ENCODE measurements at regions not wholly inside any gene's neighbourhood (a gene's known extent, or its start where the extent isn't known, plus 50 kb on each side); places are given as distances from the start of the nearest gene placed in this dataset.

DNA sequence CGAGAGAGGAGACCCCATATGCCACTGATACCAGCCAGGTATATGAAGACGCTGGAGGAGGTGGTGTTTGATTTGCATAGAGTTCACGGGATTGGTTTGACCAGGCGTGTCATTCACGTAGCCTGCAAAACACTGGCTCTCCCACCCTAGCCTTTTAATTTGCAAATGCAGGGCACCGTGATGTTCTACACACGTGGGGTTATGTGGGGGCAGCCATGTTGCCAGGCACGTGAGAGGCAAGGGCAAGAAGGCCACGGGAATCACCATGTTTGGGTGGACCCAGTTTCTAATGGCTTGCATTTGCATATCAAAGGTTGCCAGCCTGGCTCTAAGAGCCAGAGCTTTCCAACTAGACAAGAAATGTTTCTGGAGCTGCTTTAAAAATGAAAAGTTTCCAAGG, 117.2 kb upstream of the LYZL1 start:
- H3K9me3 Mint-ChIP-seq = peaks cover 3% of the 10 kb centered on the region

DNA sequence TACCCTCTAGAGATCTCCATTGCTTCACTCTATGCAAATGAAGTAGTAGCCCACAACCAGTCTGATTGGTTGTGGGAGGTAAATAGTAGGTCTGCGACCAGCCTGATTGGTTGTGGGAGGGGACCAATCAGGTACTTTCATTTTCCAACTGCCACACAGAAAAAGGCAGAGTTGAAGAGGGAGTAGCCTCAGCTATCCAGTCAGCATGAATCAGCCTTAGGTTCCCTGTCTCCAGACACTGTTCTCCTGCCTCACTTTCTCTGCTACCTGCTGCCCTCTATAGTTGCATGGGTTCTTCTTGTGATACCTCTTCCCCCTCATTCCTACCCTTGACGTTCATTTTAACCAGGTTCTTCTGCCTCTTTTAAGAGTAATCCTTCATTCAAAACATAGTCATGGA, 114.5 kb upstream of the LYZL1 start:
- no peaks in the 10 kb centered on the region for H3K4me1 Mint-ChIP-seq (ENCODE audit: low read depth)
- no peak overlapping the region for H3K4me3 Mint-ChIP-seq
- H3K9me3 Mint-ChIP-seq = peaks cover 3% of the 10 kb centered on the region
- no peaks in the 10 kb centered on the region for H3K27me3 Mint-ChIP-seq (ENCODE audit: low read depth)
- H3K36me3 Mint-ChIP-seq (ENCODE audit: low read depth) = no peaks in the 10 kb centered on the region
- DNase-seq (ENCODE audit: low spot score) = no peak
- no peak overlapping the region for H3K27ac Mint-ChIP-seq

More for the DNA sequence above, 117.2 kb upstream of the LYZL1 start:
- H3K4me1 Mint-ChIP-seq (ENCODE audit: low read depth) = no peaks in the 10 kb centered on the region
- DNase-seq (ENCODE audit: low spot score) = no peak
- no peak overlapping the region for H3K27ac Mint-ChIP-seq
- H3K4me3 Mint-ChIP-seq = no peak overlapping the region
- H3K27me3 Mint-ChIP-seq (ENCODE audit: low read depth) = no peaks in the 10 kb centered on the region
- no peaks in the 10 kb centered on the region for H3K36me3 Mint-ChIP-seq (ENCODE audit: low read depth)

DNA sequence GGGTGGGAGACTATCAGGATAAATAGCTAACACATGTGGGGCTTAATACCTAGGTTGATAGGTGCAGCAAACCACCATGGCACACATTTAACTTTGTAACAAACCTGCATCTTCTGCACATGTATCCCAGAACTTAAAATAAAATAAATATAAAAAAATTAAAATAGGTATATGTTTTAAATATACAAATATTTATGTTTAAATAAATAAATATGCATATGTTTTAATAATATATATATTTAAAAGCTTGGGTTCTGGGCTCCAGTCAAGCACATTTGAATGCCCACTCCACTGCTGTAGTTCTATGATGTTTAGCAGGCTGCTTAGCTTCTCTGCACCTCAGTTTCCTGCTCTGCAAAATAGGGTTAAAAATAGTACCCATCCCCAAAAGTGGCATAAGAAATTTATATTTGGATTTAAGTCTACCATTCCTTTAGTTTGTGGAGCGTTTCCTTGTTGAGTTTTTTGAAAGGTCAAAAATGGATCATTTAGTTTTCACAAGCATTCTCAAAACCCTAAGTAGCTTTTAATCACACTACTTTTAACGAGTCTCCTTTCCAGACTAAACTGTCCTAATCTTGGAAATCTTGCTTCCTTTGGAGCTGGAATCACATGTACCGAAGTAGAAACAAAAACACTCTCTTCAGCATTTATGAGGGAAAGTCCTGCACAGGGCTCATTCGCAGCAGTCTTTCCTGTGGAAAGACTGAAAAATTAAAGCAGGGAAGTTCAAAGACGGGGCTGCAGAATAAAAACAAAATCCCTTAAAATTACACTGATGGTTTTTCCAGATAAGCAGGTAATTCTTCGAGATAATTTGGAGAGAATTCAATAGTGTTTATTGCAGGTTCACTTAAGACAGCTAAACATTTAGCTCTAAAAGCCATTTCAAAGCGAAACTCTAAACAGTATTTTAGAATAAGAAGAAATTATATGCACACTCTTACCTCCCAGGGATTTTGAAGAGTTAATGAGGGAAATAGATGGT, 111.7 kb upstream of the LYZL1 start:
- no peak overlapping the region for H3K4me3 Mint-ChIP-seq
- no peaks in the 10 kb centered on the region for H3K36me3 Mint-ChIP-seq (ENCODE audit: low read depth)
- H3K27ac Mint-ChIP-seq = no peak overlapping the region
- no peak for DNase-seq (ENCODE audit: low spot score)
- no peaks in the 10 kb centered on the region for H3K4me1 Mint-ChIP-seq (ENCODE audit: low read depth)
- no peaks in the 10 kb centered on the region for H3K27me3 Mint-ChIP-seq (ENCODE audit: low read depth)
- H3K9me3 Mint-ChIP-seq = no peaks in the 10 kb centered on the region

- Mint-ChIP-seq H3K4me1 (ENCODE audit: low read depth) (no peaks in the 10 kb centered on the region), H3K4me3 (no peak overlapping the region), H3K36me3 (ENCODE audit: low read depth) (no peaks in the 10 kb centered on the region), H3K9me3 (no peaks in the 10 kb centered on the region), H3K27me3 (ENCODE audit: low read depth) (no peaks in the 10 kb centered on the region), H3K27ac (no peak overlapping the region)
- no peak for DNase-seq (ENCODE audit: low spot score)
Observed at GRCh38 chr10:29181936-29182335, 106.9 kb upstream of the LYZL1 start.

DNA sequence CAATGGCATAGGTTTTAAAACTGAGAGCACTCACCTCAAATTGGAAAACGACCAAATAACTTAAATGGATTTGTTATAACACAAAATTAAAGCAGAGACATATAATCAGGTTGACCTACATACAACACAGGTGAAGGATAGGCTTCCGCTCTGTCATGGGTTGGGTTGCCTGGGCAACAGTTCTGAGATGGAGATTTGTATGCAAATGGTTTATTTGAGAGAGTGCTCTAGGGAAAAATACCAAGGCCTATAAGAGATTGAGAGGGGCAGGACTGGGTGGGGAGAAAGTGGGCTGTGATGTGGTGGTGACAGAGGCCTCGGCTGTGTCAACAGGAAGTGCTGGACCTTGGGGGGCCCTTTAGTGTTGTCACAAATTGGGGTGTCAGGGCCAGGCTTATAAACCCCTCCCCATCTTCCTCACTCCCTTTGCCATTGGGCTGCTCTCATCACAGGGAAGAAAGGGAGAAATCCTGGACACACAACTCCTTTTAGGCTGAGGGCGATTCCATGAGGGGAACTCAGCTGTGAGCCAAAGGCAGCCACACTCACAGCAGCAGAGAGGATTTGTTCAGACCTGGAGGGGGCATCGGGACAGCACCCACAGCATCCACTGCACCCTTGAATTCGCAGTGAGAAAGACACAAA, 105.4 kb upstream of the LYZL1 start:
- DNase-seq (ENCODE audit: low spot score) = no peak
- H3K36me3 Mint-ChIP-seq (ENCODE audit: low read depth) = no peaks in the 10 kb centered on the region
- H3K9me3 Mint-ChIP-seq = no peaks in the 10 kb centered on the region
- no peaks in the 10 kb centered on the region for H3K4me1 Mint-ChIP-seq (ENCODE audit: low read depth)
- H3K27me3 Mint-ChIP-seq (ENCODE audit: low read depth) = no peaks in the 10 kb centered on the region
- H3K27ac Mint-ChIP-seq = no peak overlapping the region
- H3K4me3 Mint-ChIP-seq = no peak overlapping the region

DNA sequence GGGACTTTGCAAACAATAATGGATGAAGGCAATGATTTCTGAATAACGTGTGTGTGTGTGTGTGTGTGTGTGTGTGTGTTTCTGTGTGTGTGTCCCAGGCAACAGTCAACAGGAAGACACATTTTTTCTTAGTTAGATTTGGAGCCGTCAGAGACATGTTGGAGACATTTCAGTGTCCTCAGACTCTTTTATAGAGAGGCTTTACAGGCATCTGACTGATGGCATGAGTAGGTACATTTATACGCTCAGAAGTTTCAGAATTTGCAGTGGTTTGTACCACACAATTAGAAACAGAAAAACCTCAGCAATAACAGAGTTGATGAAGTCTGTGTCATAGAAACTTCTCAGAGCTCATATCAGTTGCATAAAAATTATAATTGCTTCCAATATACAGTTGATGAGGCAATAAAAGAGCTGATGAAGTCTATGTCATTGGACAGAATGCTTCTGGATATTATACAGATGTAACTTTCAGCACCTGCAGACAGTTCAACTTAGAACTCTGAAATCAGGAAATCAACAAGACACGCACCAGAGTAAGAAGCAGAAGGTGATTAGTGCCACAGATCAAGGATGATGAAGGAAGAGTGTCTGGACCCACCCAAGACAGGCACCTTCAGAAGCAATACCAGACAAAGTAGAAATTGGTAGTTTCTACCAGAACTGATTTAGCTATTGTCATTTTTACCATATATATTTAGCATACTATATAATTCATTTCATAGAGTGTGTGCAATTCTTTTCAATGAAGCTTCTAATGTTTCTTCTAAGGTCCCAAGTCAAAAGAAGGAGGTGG, 104.5 kb upstream of the LYZL1 start:
- no peaks in the 10 kb centered on the region for H3K9me3 Mint-ChIP-seq
- H3K4me3 Mint-ChIP-seq = no peak overlapping the region
- no peak overlapping the region for H3K27ac Mint-ChIP-seq
- no peak for DNase-seq (ENCODE audit: low spot score)
- H3K4me1 Mint-ChIP-seq (ENCODE audit: low read depth) = no peaks in the 10 kb centered on the region
- no peaks in the 10 kb centered on the region for H3K36me3 Mint-ChIP-seq (ENCODE audit: low read depth)
- no peaks in the 10 kb centered on the region for H3K27me3 Mint-ChIP-seq (ENCODE audit: low read depth)

- H3K27me3 Mint-ChIP-seq (ENCODE audit: low read depth) = no peaks in the 10 kb centered on the region
- H3K9me3 Mint-ChIP-seq = no peaks in the 10 kb centered on the region
- no peaks in the 10 kb centered on the region for H3K36me3 Mint-ChIP-seq (ENCODE audit: low read depth)
- no peak overlapping the region for H3K4me3 Mint-ChIP-seq
- DNase-seq (ENCODE audit: low spot score) = no peak
- no peak overlapping the region for H3K27ac Mint-ChIP-seq
- H3K4me1 Mint-ChIP-seq (ENCODE audit: low read depth) = no peaks in the 10 kb centered on the region
Observed at GRCh38 chr10:29185050-29185449, 103.8 kb upstream of the LYZL1 start.

- Mint-ChIP-seq H3K4me3 (no peak overlapping the region), H3K9me3 (no peaks in the 10 kb centered on the region), H3K27ac (no peak overlapping the region), H3K27me3 (ENCODE audit: low read depth) (peaks cover 3% of the 10 kb centered on the region), H3K36me3 (ENCODE audit: low read depth) (no peaks in the 10 kb centered on the region), H3K4me1 (ENCODE audit: low read depth) (no peaks in the 10 kb centered on the region)
- no peak for DNase-seq (ENCODE audit: low spot score)
Observed at GRCh38 chr10:29186221-29186620, 102.6 kb upstream of the LYZL1 start.

- DNase-seq (ENCODE audit: low spot score) = no peak
- Mint-ChIP-seq H3K27me3 (ENCODE audit: low read depth) (peaks cover 3% of the 10 kb centered on the region), H3K4me1 (ENCODE audit: low read depth) (no peaks in the 10 kb centered on the region), H3K27ac (no peak overlapping the region), H3K9me3 (no peaks in the 10 kb centered on the region), H3K4me3 (no peak overlapping the region), H3K36me3 (ENCODE audit: low read depth) (no peaks in the 10 kb centered on the region)
Observed at GRCh38 chr10:29189256-29189655, 99.6 kb upstream of the LYZL1 start.

- Mint-ChIP-seq H3K4me1 (ENCODE audit: low read depth) (no peaks in the 10 kb centered on the region), H3K36me3 (ENCODE audit: low read depth) (no peaks in the 10 kb centered on the region), H3K27ac (no peak overlapping the region)
Observed at GRCh38 chr10:29191674-29192073, 97.2 kb upstream of the LYZL1 start.

DNA sequence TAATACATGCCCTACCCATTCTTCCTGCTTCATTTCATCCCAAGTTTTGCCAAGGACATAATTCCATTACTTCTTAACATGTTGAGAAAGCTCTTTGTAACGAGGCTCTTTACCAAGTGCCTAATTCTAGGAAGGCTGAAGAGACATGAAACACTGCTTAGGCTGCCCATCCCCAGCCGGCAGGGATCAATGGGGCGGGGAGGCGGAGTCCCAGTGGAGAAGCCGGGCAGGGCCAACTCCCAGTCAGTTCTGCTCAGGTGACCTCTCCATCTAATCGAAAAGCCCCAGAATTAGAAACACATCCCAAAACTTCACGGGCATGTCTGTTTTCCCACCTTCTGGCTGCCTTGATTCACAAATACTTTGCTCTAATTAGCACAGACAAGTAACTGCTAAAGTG, 89.5 kb upstream of the LYZL1 start:
- no peak for DNase-seq (ENCODE audit: low spot score)
- no peak overlapping the region for H3K27ac Mint-ChIP-seq
- H3K36me3 Mint-ChIP-seq (ENCODE audit: low read depth) = no peaks in the 10 kb centered on the region
- no peak overlapping the region for H3K4me3 Mint-ChIP-seq
- H3K9me3 Mint-ChIP-seq = no peaks in the 10 kb centered on the region
- no peaks in the 10 kb centered on the region for H3K27me3 Mint-ChIP-seq (ENCODE audit: low read depth)
- H3K4me1 Mint-ChIP-seq (ENCODE audit: low read depth) = no peaks in the 10 kb centered on the region

More at GRCh38 chr10:29191674-29192073, 97.2 kb upstream of the LYZL1 start:
- no peak for DNase-seq (ENCODE audit: low spot score)
- H3K27me3 Mint-ChIP-seq (ENCODE audit: low read depth) = peaks cover 3% of the 10 kb centered on the region
- H3K4me3 Mint-ChIP-seq = no peak overlapping the region
- no peaks in the 10 kb centered on the region for H3K9me3 Mint-ChIP-seq

DNA sequence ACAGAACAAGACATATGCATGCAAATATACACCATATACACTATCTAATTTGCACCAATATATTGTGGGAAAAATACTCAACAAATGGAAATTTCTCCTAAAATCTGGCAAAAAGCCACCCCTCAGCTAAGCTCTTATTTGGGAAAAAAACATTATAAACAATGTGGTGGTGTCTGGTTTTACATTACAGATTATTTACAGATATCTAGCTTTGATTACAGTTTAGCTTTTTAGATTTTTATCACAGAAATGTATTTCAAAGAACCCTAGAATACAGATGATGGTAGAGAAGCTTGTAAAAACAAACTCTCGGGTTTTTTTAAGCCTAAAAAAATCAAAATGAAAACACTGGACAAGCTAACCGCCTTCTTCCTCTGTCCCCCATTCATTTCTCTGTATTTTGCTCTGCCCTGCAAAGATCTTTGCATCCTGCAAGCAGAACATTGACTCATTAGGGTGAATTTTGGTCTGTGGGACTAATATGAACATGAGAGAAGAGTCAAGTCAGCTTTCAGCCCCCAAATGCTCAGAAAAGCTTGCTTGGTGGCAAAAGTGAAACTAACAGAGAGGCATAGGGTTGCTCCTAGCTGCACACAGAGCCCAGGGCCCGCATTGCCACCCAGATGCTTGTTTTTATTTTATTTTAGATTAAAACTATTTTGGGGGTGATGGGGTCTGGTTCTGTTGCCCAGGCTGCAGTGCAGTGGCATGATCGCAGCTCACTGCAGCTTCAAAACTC, 88.8 kb upstream of the LYZL1 start:
- Mint-ChIP-seq H3K9me3 (no peaks in the 10 kb centered on the region), H3K27ac (no peak overlapping the region), H3K4me1 (ENCODE audit: low read depth) (no peaks in the 10 kb centered on the region), H3K4me3 (no peak overlapping the region), H3K27me3 (ENCODE audit: low read depth) (no peaks in the 10 kb centered on the region), H3K36me3 (ENCODE audit: low read depth) (no peaks in the 10 kb centered on the region)
- no peak for DNase-seq (ENCODE audit: low spot score)

- no peak overlapping the region for H3K4me3 Mint-ChIP-seq
- H3K4me1 Mint-ChIP-seq (ENCODE audit: low read depth) = no peaks in the 10 kb centered on the region
- H3K9me3 Mint-ChIP-seq = no peaks in the 10 kb centered on the region
Observed at GRCh38 chr10:29202386-29202940, 86.4 kb upstream of the LYZL1 start.

More at GRCh38 chr10:29202386-29202940, 86.4 kb upstream of the LYZL1 start:
- Mint-ChIP-seq H3K27me3 (ENCODE audit: low read depth) (no peaks in the 10 kb centered on the region), H3K36me3 (ENCODE audit: low read depth) (no peaks in the 10 kb centered on the region), H3K27ac (no peak overlapping the region)
- no peak for DNase-seq (ENCODE audit: low spot score)

Measured in T-helper 2 cell treated with Interferon-gamma antibody and Interleukin-4, amounts not matched to agents 5 μg/mL and 100 μg/mL, for 36 hours (primary cell).